ENCODE measurements at regions not wholly inside any gene's neighbourhood (a gene's known extent, or its start where the extent isn't known, plus 50 kb on each side); places are given as distances from the start of the nearest gene placed in this dataset.

DNA sequence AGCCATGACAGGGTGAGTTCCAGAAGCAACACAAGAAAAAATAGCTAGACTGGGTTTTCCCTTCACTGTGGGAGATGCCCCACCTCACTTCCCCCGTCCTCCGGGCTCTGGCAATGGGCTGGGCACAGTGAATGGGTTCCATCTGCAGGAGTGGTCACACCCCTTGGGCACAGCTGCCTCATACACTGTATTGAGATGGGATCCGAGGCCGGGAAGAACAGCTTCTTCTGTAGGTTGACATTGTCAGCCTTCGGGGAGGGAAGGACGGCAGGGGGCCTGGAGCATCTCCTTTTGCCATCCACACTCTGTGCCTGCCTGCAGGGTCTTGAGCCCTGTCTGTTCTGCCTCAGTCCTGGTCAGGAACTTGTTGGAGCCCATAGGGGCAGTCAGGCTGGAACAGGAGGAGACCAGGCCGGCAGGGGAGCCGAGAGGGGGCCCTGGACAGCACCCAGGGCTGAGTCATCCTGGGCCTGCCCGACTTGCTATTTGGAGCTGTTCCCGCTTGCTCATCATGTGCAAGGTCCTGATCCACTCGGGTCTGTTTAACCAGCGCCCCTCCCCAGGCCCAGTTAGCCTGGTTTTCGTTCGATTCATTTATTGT, 286.7 kb downstream of the SEC14L1 start:
- Histone ChIP-seq H3K4me1 (peaks cover 66 to 82% (median 75%) of the 10 kb centered on the region in 4 donors), H3K27ac (peak overlapping the region; percentile 89 to 95 (median 94)), H3K27me3 (no peaks in the 10 kb centered on the region), H3K4me3 (no peak overlapping the region), H3K9me3 (no peaks in the 10 kb centered on the region), H3K36me3 (no peaks in the 10 kb centered on the region)
- intact Hi-C loops (cut with DNase I; ENCODE audit: low total_unique reads), result loop anchor here (5.0 kb wide), 1 partner anchor 95 kb away; no protein-coding TSS in a partner anchor
- in situ Hi-C loops (cut with MboI; ENCODE audit: low pct_ligation_motif_present in 1 of 4, low pct_unique_long_range_greater_than_20kb in 1 of 4, low sequenced_read_pairs in 3 of 4), result loop anchor here in 3 of 4 donors (10.0 to 25.0 kb wide), 3 partner anchors 67 to 93 kb away; no protein-coding TSS in a partner anchor
- WGBS, 2 donors (ENCODE audit: low coverage in 1 of 2), result 54% methylated on average over 14 of the region's 14 CpGs; no CpG with 5 or more reads in 1 of the 2 donors
- DNase-seq, result peak; percentile 66
- peak in 1 of 3 donors; percentile 49 for TF ChIP-seq POLR2AphosphoS5 (IDR thresholded peaks at IDR 0.05)
- TF ChIP-seq POLR2A (IDR thresholded peaks at IDR 0.05), result no peak
- TF ChIP-seq CTCF (IDR thresholded peaks at IDR 0.05), result no peak
- TF ChIP-seq EP300 (IDR thresholded peaks at IDR 0.05; ENCODE audit: low read depth), result no peak

- H3K36me3 ChIP-seq, result no peaks in the 10 kb centered on the region
- peak; percentile 35 for DNase-seq
- WGBS, 2 donors (ENCODE audit: low coverage in 1 of 2), result 73 to 93% methylated on average over 4 to 13 of the region's 13 CpGs
- peak overlapping the region; percentile 89 to 95 (median 94) for H3K27ac ChIP-seq
- no peaks in the 10 kb centered on the region for H3K27me3 ChIP-seq
- no peaks in the 10 kb centered on the region for H3K9me3 ChIP-seq
- in situ Hi-C loops (cut with MboI; ENCODE audit: low pct_ligation_motif_present in 1 of 4, low pct_unique_long_range_greater_than_20kb in 1 of 4, low sequenced_read_pairs in 3 of 4) (loop anchor here in 3 of 4 donors (10.0 to 25.0 kb wide), 3 partner anchors 67 to 93 kb away; no protein-coding TSS in a partner anchor), intact Hi-C loops (cut with DNase I; ENCODE audit: low total_unique reads) (loop anchor here (5.0 kb wide), 1 partner anchor 96 kb away; no protein-coding TSS in a partner anchor)
- peaks cover 59 to 79% (median 73%) of the 10 kb centered on the region in 4 donors for H3K4me1 ChIP-seq
- no peak overlapping the region for H3K4me3 ChIP-seq
- TF ChIP-seq POLR2A (IDR thresholded peaks at IDR 0.05) (no peak), CTCF (IDR thresholded peaks at IDR 0.05) (no peak), POLR2AphosphoS5 (IDR thresholded peaks at IDR 0.05) (no peak), EP300 (IDR thresholded peaks at IDR 0.05; ENCODE audit: low read depth) (no peak)
These were observed 287.4 kb downstream of the SEC14L1 start for GRCh38 chr17:77428020-77428748.

DNA sequence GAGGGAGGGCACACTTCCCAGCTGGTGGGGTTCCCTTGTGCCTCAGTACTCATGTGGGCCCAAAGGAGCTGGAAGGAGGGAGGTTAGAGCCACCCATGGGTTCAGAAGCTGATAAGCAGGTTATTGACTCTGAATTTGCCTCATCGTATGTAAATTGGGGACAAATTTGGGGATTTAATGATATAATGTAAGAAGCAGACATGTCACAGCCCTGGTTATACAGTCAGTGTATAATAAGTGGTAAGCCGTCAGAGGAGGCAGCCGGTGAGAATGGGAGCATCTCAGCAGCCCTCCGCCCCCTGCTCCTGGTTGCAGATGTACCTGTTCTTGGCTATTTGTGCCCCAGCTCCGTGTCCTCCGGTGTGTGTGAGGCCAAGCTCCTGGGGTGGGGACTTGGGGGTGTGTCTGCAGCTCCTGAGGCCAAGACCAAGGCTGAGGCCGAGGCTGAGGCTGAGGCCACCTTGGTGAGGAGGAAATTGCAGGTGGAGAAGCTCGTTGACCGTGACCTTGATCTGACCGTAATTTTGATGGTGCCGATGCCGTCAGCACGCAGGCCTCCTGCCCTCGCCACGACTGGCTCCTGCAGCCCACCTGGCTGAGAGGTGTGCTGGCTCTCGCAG, 288.1 kb downstream of the SEC14L1 start:
- no peak for DNase-seq
- TF ChIP-seq CTCF (IDR thresholded peaks at IDR 0.05) (no peak), EP300 (IDR thresholded peaks at IDR 0.05; ENCODE audit: low read depth) (no peak), POLR2A (IDR thresholded peaks at IDR 0.05) (no peak), POLR2AphosphoS5 (IDR thresholded peaks at IDR 0.05) (no peak)
- in situ Hi-C loops (cut with MboI; ENCODE audit: low pct_ligation_motif_present in 1 of 4, low pct_unique_long_range_greater_than_20kb in 1 of 4, low sequenced_read_pairs in 3 of 4) (loop anchor here in 3 of 4 donors (10.0 to 25.0 kb wide), 3 partner anchors 66 to 94 kb away; no protein-coding TSS in a partner anchor), intact Hi-C loops (cut with DNase I; ENCODE audit: low total_unique reads) (loop anchor here (5.0 kb wide), 1 partner anchor 97 kb away; no protein-coding TSS in a partner anchor)
- no peak overlapping the region for H3K4me3 ChIP-seq
- no peaks in the 10 kb centered on the region for H3K36me3 ChIP-seq
- H3K27me3 ChIP-seq, result no peaks in the 10 kb centered on the region
- H3K27ac ChIP-seq, result peak overlapping the region; percentile 89 to 95 (median 94)
- H3K4me1 ChIP-seq, result peaks cover 62 to 81% (median 76%) of the 10 kb centered on the region in 4 donors
- H3K9me3 ChIP-seq, result no peaks in the 10 kb centered on the region
- 73 to 79% methylated on average over 2 to 15 of the region's 16 CpGs for WGBS, 2 donors (ENCODE audit: low coverage in 1 of 2)

Data from transverse colon (tissue), 4 donors.